Prostate gland (tissue), 2 donors: ENCODE measurements at regions not wholly inside any gene's neighbourhood (a gene's known extent, or its start where the extent isn't known, plus 50 kb on each side); places are given as distances from the start of the nearest gene placed in this dataset.

Source experiments
- DNase-seq: peaks from one replicate; pipeline ENCODE4 v3.0.0-alpha.2; 2019; ENCODE audit warnings: low spot score
- H3K27ac ChIP-seq, 2 donors: fragments of 200-600 bp; sonication (generic); 2 replicates each; pipeline ENCODE4 v1.5.1; 2017 to 2019
- H3K27me3 ChIP-seq: fragments of 200-600 bp; sonication (generic); replicated peaks from 2 replicates; pipeline ENCODE4 v1.5.1; 2019; ENCODE audit not compliant: insufficient read depth
- H3K36me3 ChIP-seq, 2 donors: fragments of 200-600 bp; sonication (generic); 1 replicate in 1 of 2; 2 replicates in 1 of 2; pipeline versions ENCODE4 v1.5.1 to v1.8.1; 2017 to 2019
- H3K4me1 ChIP-seq: fragments of 200-600 bp; sonication (generic); replicated peaks from 2 replicates; pipeline ENCODE4 v1.5.1; 2019
- H3K4me3 ChIP-seq, 2 donors: fragments of 200-600 bp; sonication (generic); 2 replicates each; pipeline ENCODE4 v1.5.1; 2017 to 2019
- H3K9me3 ChIP-seq: fragments of 200-600 bp; sonication (generic); 2 replicates; pipeline ENCODE4 v1.5.1; 2017
- CTCF ChIP-seq, 4 experiments: fragments of 200-600 bp in 2 of 4; fragments of 450-650 bp in 2 of 4; sonication (generic) in 2 of 4; IDR thresholded peaks; 1 replicate in 3 of 4; 2 replicates in 1 of 4; pipeline ENCODE4 v1.5.1; 2016 to 2019; ENCODE audit warnings: antibody characterized with exemption in 4 of 4, mild to moderate bottlenecking in 2 of 4, moderate library complexity in 2 of 4
- POLR2A ChIP-seq: fragments of 450-650 bp; IDR thresholded peaks from one replicate; pipeline ENCODE4 v1.6.1; 2016; ENCODE audit warnings: antibody characterized with exemption, mild to moderate bottlenecking
- POLR2AphosphoS5 ChIP-seq: sonication (generic); formaldehyde crosslinking; IDR thresholded peaks from one replicate; pipeline ENCODE4 v1.6.1; 2017; ENCODE audit warnings: antibody characterized with exemption
- WGBS: methylation state at CpG from one replicate; pipeline ENCODE4 v1.1.5; 2018; 5-methylcytosine and 5-hydroxymethylcytosine counted together
- intact Hi-C: fragments of 100-400 bp; cut with DNase I; formaldehyde crosslinking; loops from one replicate; pipeline ENCODE4 v1.14.2; 2022

- 60% methylated on average over 3 of the region's 3 CpGs for WGBS
- intact Hi-C loops, result no loop called here
- H3K27me3 ChIP-seq, result no peaks in the 10 kb centered on the region
- no peaks in the 10 kb centered on the region for H3K36me3 ChIP-seq
- H3K9me3 ChIP-seq, result no peaks in the 10 kb centered on the region
- no peak for DNase-seq
- no peaks in the 10 kb centered on the region for H3K4me1 ChIP-seq
- no peak overlapping the region for H3K4me3 ChIP-seq
- no peak for TF ChIP-seq CTCF (IDR thresholded peaks at IDR 0.05)
- no peak for TF ChIP-seq POLR2AphosphoS5
- no peak for TF ChIP-seq POLR2A
- H3K27ac ChIP-seq, result no peak overlapping the region
Observed at GRCh38 chr2:160719116-160719515, 225.5 kb upstream of the RBMS1 start.

- Histone ChIP-seq H3K4me1 (no peaks in the 10 kb centered on the region), H3K9me3 (no peaks in the 10 kb centered on the region), H3K27ac (no peak overlapping the region), H3K27me3 (no peaks in the 10 kb centered on the region), H3K36me3 (no peaks in the 10 kb centered on the region), H3K4me3 (no peak overlapping the region)
- TF ChIP-seq POLR2A (no peak), CTCF (IDR thresholded peaks at IDR 0.05) (no peak), POLR2AphosphoS5 (no peak)
- intact Hi-C loops, result no loop called here
- DNase-seq, result no peak
- 71% methylated on average over 1 of the region's 1 CpG for WGBS
Observed at GRCh38 chr2:160720098-160720497, 226.5 kb upstream of the RBMS1 start.

GRCh38 chr2:160721089-160722040 lies 227.8 kb upstream of the RBMS1 start:
- DNase-seq, result no peak
- intact Hi-C loops, result no loop called here
- Histone ChIP-seq H3K27ac (no peak overlapping the region), H3K36me3 (no peaks in the 10 kb centered on the region), H3K4me1 (no peaks in the 10 kb centered on the region), H3K9me3 (no peaks in the 10 kb centered on the region), H3K27me3 (no peaks in the 10 kb centered on the region), H3K4me3 (no peak overlapping the region)
- 96% methylated on average over 1 of the region's 1 CpG for WGBS
- TF ChIP-seq POLR2A (no peak), POLR2AphosphoS5 (no peak), CTCF (IDR thresholded peaks at IDR 0.05) (no peak)

GRCh38 chr2:160726046-160726445 lies 232.4 kb upstream of the RBMS1 start:
- WGBS, result 89% methylated on average over 1 of the region's 1 CpG
- intact Hi-C loops, result no loop called here
- H3K9me3 ChIP-seq, result no peaks in the 10 kb centered on the region
- H3K4me3 ChIP-seq, result no peak overlapping the region
- no peaks in the 10 kb centered on the region for H3K4me1 ChIP-seq
- no peaks in the 10 kb centered on the region for H3K27me3 ChIP-seq
- DNase-seq, result no peak
- no peak overlapping the region for H3K27ac ChIP-seq
- no peak for TF ChIP-seq CTCF (IDR thresholded peaks at IDR 0.05)
- TF ChIP-seq POLR2AphosphoS5, result no peak
- no peak for TF ChIP-seq POLR2A
- no peaks in the 10 kb centered on the region for H3K36me3 ChIP-seq
